Keratinocyte (primary cell): ENCODE measurements at regions not wholly inside any gene's neighbourhood (a gene's known extent, or its start where the extent isn't known, plus 50 kb on each side); places are given as distances from the start of the nearest gene placed in this dataset.

Experiments
- CTCF ChIP-seq, 3 experiments: IDR thresholded peaks in 1 of 3; conservative IDR thresholded peaks in 1 of 3; optimal IDR thresholded peaks in 1 of 3; 2 replicates in 2 of 3; 3 replicates in 1 of 3; pipeline versions ENCODE3 to v1.5.1; 2011; ENCODE audit warnings: low read length in 3 of 3, mild to moderate bottlenecking in 3 of 3, moderate library complexity in 2 of 3, control low read depth in 1 of 3, inconsistent platforms in 1 of 3; ENCODE audit not compliant: insufficient read depth in 2 of 3; ENCODE audit errors: extremely low read depth in 1 of 3
- EZH2 ChIP-seq: IDR thresholded peaks from one replicate; pipeline ENCODE4 v1.6.1; 2012; ENCODE audit warnings: inconsistent platforms, mild to moderate bottlenecking, low read length, moderate library complexity

GRCh38 chr20:47879771-47880170, 94.5 kb upstream of the SULF2 start:
- no peak for TF ChIP-seq CTCF (optimal IDR thresholded peaks at IDR 0.05 in 1 of 3, IDR thresholded peaks at IDR 0.05 in 1 of 3, conservative IDR thresholded peaks at IDR 0.05 in 1 of 3; ENCODE audit: extremely low read depth in 1 of 3, insufficient read depth in 2 of 3, low read length in 3 of 3)
- no peak for TF ChIP-seq EZH2
